CD8-positive, alpha-beta memory T cell (primary cell): ENCODE measurements at regions not wholly inside any gene's neighbourhood (a gene's known extent, or its start where the extent isn't known, plus 50 kb on each side); places are given as distances from the start of the nearest gene placed in this dataset.

Source experiments
- CTCF ChIA-PET: fragments of 350-600 bp; sonication (Branson Sonifier 250); formaldehyde crosslinking; loops from one replicate; lab custom pipeline; 2021; ENCODE audit warnings: antibody characterized with exemption; lab: Charles Lee
- POLR2A ChIA-PET: fragments of 350-600 bp; sonication (Branson Sonifier 250); formaldehyde crosslinking; loops from one replicate; lab custom pipeline; 2021; ENCODE audit warnings: antibody characterized with exemption; lab: Charles Lee
- DNase-seq, 5 donors: peaks; one replicate each; pipeline versions ENCODE4 v3.0.0 to v3.0.0-alpha.2; 2020 to 2022; ENCODE audit warnings: mixed read lengths in 1 of 5
- H3K27ac ChIP-seq: one replicate; pipeline ENCODE4 v1.7.0; 2013; ENCODE audit warnings: low read depth, mild to moderate bottlenecking, low read length, moderate library complexity
- H3K27me3 ChIP-seq: 2 replicates; pipeline ENCODE4 v1.7.0; 2013; ENCODE audit warnings: low read length, mild to moderate bottlenecking; ENCODE audit not compliant: insufficient read depth, poor library complexity, severe bottlenecking
- H3K36me3 ChIP-seq: 2 replicates; pipeline ENCODE4 v1.7.0; 2013; ENCODE audit warnings: mild to moderate bottlenecking, low read length, moderate library complexity; ENCODE audit not compliant: insufficient read depth
- H3K4me1 ChIP-seq: 2 replicates; pipeline ENCODE4 v1.7.0; 2013; ENCODE audit warnings: mild to moderate bottlenecking, low read length, moderate library complexity; ENCODE audit not compliant: insufficient read depth
- H3K4me3 ChIP-seq: 2 replicates; pipeline ENCODE4 v1.7.0; 2013; ENCODE audit warnings: mild to moderate bottlenecking, low read length
- H3K9me3 ChIP-seq: 2 replicates; pipeline ENCODE4 v1.7.0; 2013; ENCODE audit warnings: mild to moderate bottlenecking, low read length
- H3K27ac Mint-ChIP-seq, 8 donors: one replicate each; pipeline ENCODE4 v1.8.0; 2020 to 2021; ENCODE audit warnings: mixed read lengths in 8 of 8, mild to moderate bottlenecking in 6 of 8, inconsistent platforms in 3 of 8, moderate library complexity in 3 of 8
- H3K27me3 Mint-ChIP-seq, 2 donors: one replicate each; pipeline ENCODE4 v1.8.0; 2020 to 2021; ENCODE audit warnings: mixed read lengths in 2 of 2, mild to moderate bottlenecking in 1 of 2, moderate library complexity in 1 of 2
- H3K36me3 Mint-ChIP-seq, 3 donors: one replicate each; pipeline ENCODE4 v1.8.0; 2020 to 2021; ENCODE audit warnings: mixed read lengths in 3 of 3, inconsistent platforms in 1 of 3, mild to moderate bottlenecking in 1 of 3
- H3K4me1 Mint-ChIP-seq, 3 donors: one replicate each; pipeline ENCODE4 v1.8.0; 2020 to 2021; ENCODE audit warnings: mixed read lengths in 3 of 3, inconsistent platforms in 1 of 3, mild to moderate bottlenecking in 1 of 3
- H3K4me3 Mint-ChIP-seq, 7 donors: one replicate each; pipeline ENCODE4 v1.8.0; 2020 to 2021; ENCODE audit warnings: mixed read lengths in 7 of 7, mild to moderate bottlenecking in 6 of 7, moderate library complexity in 4 of 7, inconsistent platforms in 2 of 7
- H3K9me3 Mint-ChIP-seq, 5 donors: one replicate each; pipeline ENCODE4 v1.8.0; 2020 to 2022; ENCODE audit warnings: mixed read lengths in 5 of 5, mild to moderate bottlenecking in 3 of 5, moderate library complexity in 2 of 5, inconsistent platforms in 1 of 5

DNA sequence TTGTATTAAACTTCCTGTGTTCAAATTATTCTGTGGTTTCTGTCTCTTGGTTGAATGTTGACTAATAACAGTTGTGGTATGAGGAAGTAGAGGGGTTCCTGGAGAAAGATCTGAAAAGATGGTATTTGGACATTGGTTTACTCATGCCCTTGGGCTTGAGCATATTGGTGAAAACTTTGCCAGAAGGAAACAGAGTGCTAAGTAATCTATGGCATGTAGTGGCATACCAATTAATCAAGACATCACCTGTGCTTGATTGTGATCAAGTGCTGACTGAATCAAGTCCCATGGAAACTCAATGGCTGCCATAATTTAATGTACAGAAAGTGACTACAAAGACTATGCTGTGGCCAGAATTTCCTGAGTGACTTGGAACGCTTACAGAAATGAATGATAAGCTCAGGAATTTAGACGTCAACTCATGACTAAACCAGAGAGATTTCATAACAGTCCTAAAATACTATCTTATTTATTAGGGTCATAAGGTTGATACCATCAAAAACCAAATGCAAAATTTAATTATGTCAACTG is 2062.9 kb downstream of the ARAP2 start:
- no peak overlapping the region for H3K4me3 ChIP-seq
- peaks cover 2 to 28% (median 5%) of the 10 kb centered on the region in 5 donors for H3K9me3 Mint-ChIP-seq
- ChIA-PET CTCF (no interaction called here), POLR2A (no interaction called here)
- H3K4me1 ChIP-seq = no peaks in the 10 kb centered on the region
- H3K27ac ChIP-seq = no peak overlapping the region
- no peaks in the 10 kb centered on the region for H3K9me3 ChIP-seq
- no peaks in the 10 kb centered on the region for H3K27me3 Mint-ChIP-seq
- H3K4me1 Mint-ChIP-seq = no peaks in the 10 kb centered on the region
- no peaks in the 10 kb centered on the region for H3K36me3 ChIP-seq
- no peak overlapping the region for H3K4me3 Mint-ChIP-seq
- H3K27me3 ChIP-seq = no peaks in the 10 kb centered on the region
- no peak for DNase-seq
- H3K27ac Mint-ChIP-seq = no peak overlapping the region
- H3K36me3 Mint-ChIP-seq = no peaks in the 10 kb centered on the region

DNA sequence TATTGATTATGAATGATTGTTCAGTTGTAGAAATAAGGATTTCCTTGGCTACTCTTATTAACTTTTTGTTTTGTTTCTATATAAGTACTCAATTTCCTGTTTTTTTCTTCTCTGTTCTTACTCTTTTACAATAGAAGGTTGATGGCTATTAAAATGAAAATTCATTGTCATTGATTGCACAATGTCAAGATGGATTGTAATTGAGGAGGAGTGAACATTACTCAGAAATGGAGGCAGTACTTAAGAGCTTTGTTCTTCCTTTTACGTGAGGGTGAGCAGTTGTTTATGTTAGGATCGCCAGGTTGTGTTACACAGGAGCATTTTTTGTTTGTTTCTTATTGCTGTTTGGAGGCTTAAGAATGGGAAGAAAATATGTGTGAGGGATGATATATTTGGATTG is 2062.4 kb downstream of the ARAP2 start:
- ChIA-PET POLR2A (no interaction called here), CTCF (no interaction called here)
- DNase-seq = no peak
- no peaks in the 10 kb centered on the region for H3K4me1 Mint-ChIP-seq
- Histone ChIP-seq H3K27me3 (no peaks in the 10 kb centered on the region), H3K4me1 (no peaks in the 10 kb centered on the region), H3K4me3 (no peak overlapping the region), H3K9me3 (no peaks in the 10 kb centered on the region), H3K27ac (no peak overlapping the region), H3K36me3 (no peaks in the 10 kb centered on the region)
- H3K9me3 Mint-ChIP-seq = peaks cover under 1 to 28% (median 5%) of the 10 kb centered on the region in 5 donors
- no peak overlapping the region for H3K27ac Mint-ChIP-seq
- no peak overlapping the region for H3K4me3 Mint-ChIP-seq
- H3K27me3 Mint-ChIP-seq = no peaks in the 10 kb centered on the region
- no peaks in the 10 kb centered on the region for H3K36me3 Mint-ChIP-seq

DNA sequence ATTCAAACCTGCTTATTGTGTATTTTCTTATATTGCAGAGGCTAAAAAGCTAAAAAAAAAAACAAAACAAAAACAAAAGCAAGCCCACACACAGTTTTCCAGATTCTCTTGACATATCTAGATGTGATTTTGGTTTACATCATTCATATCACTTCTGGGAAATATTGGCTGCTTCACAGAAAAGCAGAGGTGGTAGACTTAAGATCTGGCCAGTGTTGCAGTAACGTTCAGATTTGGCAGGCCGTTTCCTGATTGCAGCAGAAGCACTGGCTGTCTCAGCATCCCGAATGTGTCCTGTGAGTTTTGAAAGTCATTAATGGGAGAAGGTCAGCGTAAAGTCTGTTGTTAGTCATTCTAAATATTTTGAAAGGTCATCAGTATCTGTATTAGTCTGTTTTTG is 2062.0 kb downstream of the ARAP2 start:
- Mint-ChIP-seq H3K27me3 (no peaks in the 10 kb centered on the region), H3K4me1 (no peaks in the 10 kb centered on the region), H3K27ac (no peak overlapping the region), H3K4me3 (no peak overlapping the region), H3K9me3 (peaks cover 0 to 26% (median 5%) of the 10 kb centered on the region in 5 donors), H3K36me3 (no peaks in the 10 kb centered on the region)
- ChIA-PET CTCF (no interaction called here), POLR2A (no interaction called here)
- no peaks in the 10 kb centered on the region for H3K9me3 ChIP-seq
- H3K36me3 ChIP-seq = no peaks in the 10 kb centered on the region
- H3K4me3 ChIP-seq = no peak overlapping the region
- H3K27me3 ChIP-seq = no peaks in the 10 kb centered on the region
- DNase-seq = no peak
- H3K4me1 ChIP-seq = no peaks in the 10 kb centered on the region
- H3K27ac ChIP-seq = no peak overlapping the region

DNA sequence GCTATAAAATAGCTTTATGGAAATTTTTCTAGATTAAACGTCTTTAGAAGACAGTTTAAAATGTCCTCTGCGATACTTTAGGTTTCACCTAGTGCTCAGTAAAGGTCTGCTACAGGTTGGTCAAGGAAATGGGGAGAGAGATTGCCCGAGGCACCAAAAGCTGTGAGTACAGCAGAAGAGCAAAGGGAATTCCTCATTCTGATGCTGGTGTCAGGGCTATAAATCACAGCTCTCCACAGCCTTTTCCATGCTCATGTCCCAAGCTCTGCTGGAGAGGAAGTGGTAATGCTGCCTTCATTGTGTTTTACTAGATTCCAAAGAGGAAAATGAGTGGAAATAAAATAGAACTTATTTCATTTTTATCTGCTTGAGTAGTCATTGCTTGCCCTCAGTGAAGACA is 2060.4 kb downstream of the ARAP2 start:
- H3K36me3 Mint-ChIP-seq = no peaks in the 10 kb centered on the region

GRCh38 chr4:34187056-34187455 is 2057.3 kb downstream of the ARAP2 start:
- Mint-ChIP-seq H3K4me3 (no peak overlapping the region), H3K27me3 (no peaks in the 10 kb centered on the region), H3K36me3 (no peaks in the 10 kb centered on the region), H3K27ac (no peak overlapping the region), H3K9me3 (peaks cover 0 to 9% (median 7%) of the 10 kb centered on the region in 5 donors), H3K4me1 (no peaks in the 10 kb centered on the region)
- DNase-seq = no peak
- no peaks in the 10 kb centered on the region for H3K27me3 ChIP-seq
- POLR2A ChIA-PET = no interaction called here
- no peaks in the 10 kb centered on the region for H3K4me1 ChIP-seq
- no peaks in the 10 kb centered on the region for H3K9me3 ChIP-seq
- no peak overlapping the region for H3K4me3 ChIP-seq
- CTCF ChIA-PET = no interaction called here
- H3K27ac ChIP-seq = no peak overlapping the region
- H3K36me3 ChIP-seq = no peaks in the 10 kb centered on the region

More for the DNA sequence above, 2060.4 kb downstream of the ARAP2 start:
- peaks cover 0 to 19% (median 8%) of the 10 kb centered on the region in 5 donors for H3K9me3 Mint-ChIP-seq
- no peak overlapping the region for H3K27ac Mint-ChIP-seq
- H3K27me3 Mint-ChIP-seq = no peaks in the 10 kb centered on the region
- Histone ChIP-seq H3K27me3 (no peaks in the 10 kb centered on the region), H3K4me3 (no peak overlapping the region), H3K9me3 (no peaks in the 10 kb centered on the region), H3K27ac (no peak overlapping the region), H3K36me3 (no peaks in the 10 kb centered on the region), H3K4me1 (no peaks in the 10 kb centered on the region)
- DNase-seq = no peak
- POLR2A ChIA-PET = no interaction called here
- no peaks in the 10 kb centered on the region for H3K4me1 Mint-ChIP-seq
- no peak overlapping the region for H3K4me3 Mint-ChIP-seq
- CTCF ChIA-PET = no interaction called here

GRCh38 chr4:34191443-34191842 is 2052.9 kb downstream of the ARAP2 start:
- no peaks in the 10 kb centered on the region for H3K36me3 ChIP-seq
- no peak overlapping the region for H3K4me3 ChIP-seq
- H3K27me3 ChIP-seq = no peaks in the 10 kb centered on the region
- no peaks in the 10 kb centered on the region for H3K9me3 ChIP-seq
- Mint-ChIP-seq H3K4me1 (no peaks in the 10 kb centered on the region), H3K27ac (no peak overlapping the region), H3K27me3 (no peaks in the 10 kb centered on the region), H3K9me3 (peaks cover 0 to 14% (median 4%) of the 10 kb centered on the region in 5 donors), H3K36me3 (no peaks in the 10 kb centered on the region), H3K4me3 (no peak overlapping the region)
- CTCF ChIA-PET = no interaction called here
- POLR2A ChIA-PET = no interaction called here
- H3K27ac ChIP-seq = no peak overlapping the region
- H3K4me1 ChIP-seq = no peaks in the 10 kb centered on the region
- no peak for DNase-seq

DNA sequence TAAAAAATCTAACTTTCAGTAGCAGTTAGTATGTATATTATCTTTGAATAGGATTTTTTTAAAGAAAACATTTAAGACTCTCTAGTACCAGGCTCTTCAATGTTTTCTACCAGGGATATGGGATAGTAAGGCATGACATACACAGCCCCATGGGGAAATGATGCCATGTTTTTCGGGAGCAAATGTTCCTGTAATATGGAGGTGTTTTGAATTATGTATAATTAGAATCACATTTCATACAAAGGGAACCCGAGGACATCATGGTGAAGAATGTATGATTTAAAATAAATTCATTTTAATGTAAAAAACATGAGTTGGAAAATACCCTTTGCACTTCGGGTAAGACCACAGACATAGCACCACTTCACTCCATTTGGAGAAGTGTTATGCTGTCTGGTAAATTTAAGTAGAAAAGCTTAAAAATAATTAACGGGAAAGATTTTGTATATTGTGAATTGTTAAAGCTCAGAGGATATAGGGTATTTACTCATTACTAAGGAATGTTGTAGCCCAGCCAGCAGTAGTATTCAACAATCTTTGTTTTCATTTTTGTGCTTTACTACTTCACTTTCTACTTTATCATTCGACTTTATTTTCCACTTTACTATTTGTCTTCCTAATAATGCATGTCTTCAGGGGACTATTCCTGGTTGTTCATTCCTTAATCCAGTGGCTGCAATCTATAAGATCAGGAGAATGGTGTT is 2050.7 kb downstream of the ARAP2 start:
- H3K27ac ChIP-seq = no peak overlapping the region
- Mint-ChIP-seq H3K9me3 (peaks cover 0 to 11% (median 4%) of the 10 kb centered on the region in 5 donors), H3K4me1 (no peaks in the 10 kb centered on the region), H3K27me3 (no peaks in the 10 kb centered on the region), H3K27ac (no peak overlapping the region), H3K36me3 (no peaks in the 10 kb centered on the region), H3K4me3 (no peak overlapping the region)
- H3K9me3 ChIP-seq = no peaks in the 10 kb centered on the region
- no peaks in the 10 kb centered on the region for H3K27me3 ChIP-seq
- CTCF ChIA-PET = no interaction called here
- DNase-seq = no peak
- H3K4me1 ChIP-seq = no peaks in the 10 kb centered on the region
- POLR2A ChIA-PET = no interaction called here
- H3K36me3 ChIP-seq = no peaks in the 10 kb centered on the region
- no peak overlapping the region for H3K4me3 ChIP-seq

- no peaks in the 10 kb centered on the region for H3K36me3 ChIP-seq
- H3K27me3 Mint-ChIP-seq = no peaks in the 10 kb centered on the region
These were observed 2049.7 kb downstream of the ARAP2 start for GRCh38 chr4:34194585-34194984.

More at GRCh38 chr4:34194585-34194984, 2049.7 kb downstream of the ARAP2 start:
- Mint-ChIP-seq H3K27ac (no peak overlapping the region), H3K36me3 (no peaks in the 10 kb centered on the region), H3K9me3 (peaks cover 0 to 11% (median 4%) of the 10 kb centered on the region in 5 donors), H3K4me1 (no peaks in the 10 kb centered on the region), H3K4me3 (no peak overlapping the region)
- no peak for DNase-seq
- Histone ChIP-seq H3K4me3 (no peak overlapping the region), H3K27ac (no peak overlapping the region), H3K27me3 (no peaks in the 10 kb centered on the region), H3K9me3 (no peaks in the 10 kb centered on the region), H3K4me1 (no peaks in the 10 kb centered on the region)
- ChIA-PET CTCF (no interaction called here), POLR2A (no interaction called here)
